ENCODE measurements at regions not wholly inside any gene's neighbourhood (a gene's known extent, or its start where the extent isn't known, plus 50 kb on each side); places are given as distances from the start of the nearest gene placed in this dataset.

DNA sequence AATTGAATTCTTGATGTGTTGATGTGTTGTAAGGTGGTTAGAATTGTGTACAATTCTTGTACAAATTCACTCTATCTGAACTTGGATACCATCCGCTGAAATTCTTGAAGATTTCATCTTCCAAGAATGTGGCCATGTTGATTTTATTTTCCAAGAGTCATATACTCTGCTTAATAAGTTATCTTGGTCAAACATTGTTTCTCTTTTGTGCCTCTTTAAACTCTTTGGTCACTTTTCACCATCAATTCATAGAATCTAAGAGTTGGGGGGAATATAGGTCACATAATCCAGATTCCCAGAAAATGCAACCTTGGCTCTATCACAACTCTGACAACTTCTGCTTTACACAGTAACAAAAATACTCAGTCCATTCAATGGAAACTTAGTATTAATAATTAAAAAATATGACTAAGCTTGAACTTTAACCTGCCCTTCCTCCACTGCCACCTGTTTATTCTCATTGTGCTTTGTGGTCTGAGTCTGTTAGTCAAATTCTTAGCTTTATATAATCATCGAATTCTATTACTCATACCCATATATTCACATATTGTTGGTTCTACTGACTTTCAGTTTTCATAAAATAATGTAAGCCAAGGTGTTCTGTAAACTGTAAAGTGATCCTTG is 373.2 kb downstream of the LMO7 start:
- TF ChIP-seq EZH2 (IDR thresholded peaks at IDR 0.05; ENCODE audit: low read depth), result no peak
- TF ChIP-seq, protein P1, sequence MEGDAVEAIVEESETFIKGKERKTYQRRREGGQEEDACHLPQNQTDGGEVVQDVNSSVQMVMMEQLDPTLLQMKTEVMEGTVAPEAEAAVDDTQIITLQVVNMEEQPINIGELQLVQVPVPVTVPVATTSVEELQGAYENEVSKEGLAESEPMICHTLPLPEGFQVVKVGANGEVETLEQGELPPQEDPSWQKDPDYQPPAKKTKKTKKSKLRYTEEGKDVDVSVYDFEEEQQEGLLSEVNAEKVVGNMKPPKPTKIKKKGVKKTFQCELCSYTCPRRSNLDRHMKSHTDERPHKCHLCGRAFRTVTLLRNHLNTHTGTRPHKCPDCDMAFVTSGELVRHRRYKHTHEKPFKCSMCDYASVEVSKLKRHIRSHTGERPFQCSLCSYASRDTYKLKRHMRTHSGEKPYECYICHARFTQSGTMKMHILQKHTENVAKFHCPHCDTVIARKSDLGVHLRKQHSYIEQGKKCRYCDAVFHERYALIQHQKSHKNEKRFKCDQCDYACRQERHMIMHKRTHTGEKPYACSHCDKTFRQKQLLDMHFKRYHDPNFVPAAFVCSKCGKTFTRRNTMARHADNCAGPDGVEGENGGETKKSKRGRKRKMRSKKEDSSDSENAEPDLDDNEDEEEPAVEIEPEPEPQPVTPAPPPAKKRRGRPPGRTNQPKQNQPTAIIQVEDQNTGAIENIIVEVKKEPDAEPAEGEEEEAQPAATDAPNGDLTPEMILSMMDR (conservative IDR thresholded peaks at IDR 0.05), result no peak
